ENCODE measurements at regions not wholly inside any gene's neighbourhood (a gene's known extent, or its start where the extent isn't known, plus 50 kb on each side); places are given as distances from the start of the nearest gene placed in this dataset.

DNA sequence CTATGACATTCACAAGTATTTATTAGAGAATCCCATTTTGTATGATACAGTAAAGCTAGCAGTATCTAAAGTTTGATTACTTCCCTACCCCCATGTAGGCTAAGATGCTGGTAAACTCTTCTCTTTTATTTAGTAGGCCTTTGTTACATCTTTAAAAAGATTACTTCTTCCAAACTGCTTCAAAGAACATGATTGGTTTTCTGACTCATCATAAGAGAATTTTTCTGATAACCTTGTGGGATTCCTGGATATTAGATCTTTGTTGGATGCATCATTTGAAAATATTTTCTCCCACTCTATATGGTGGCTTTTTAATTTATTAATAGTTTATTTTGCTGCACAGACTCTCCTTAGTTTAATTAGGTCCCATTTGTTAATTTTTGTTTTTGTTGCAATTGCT is 898.3 kb upstream of the ADGRB3 start:
- TF ChIP-seq, protein P1, sequence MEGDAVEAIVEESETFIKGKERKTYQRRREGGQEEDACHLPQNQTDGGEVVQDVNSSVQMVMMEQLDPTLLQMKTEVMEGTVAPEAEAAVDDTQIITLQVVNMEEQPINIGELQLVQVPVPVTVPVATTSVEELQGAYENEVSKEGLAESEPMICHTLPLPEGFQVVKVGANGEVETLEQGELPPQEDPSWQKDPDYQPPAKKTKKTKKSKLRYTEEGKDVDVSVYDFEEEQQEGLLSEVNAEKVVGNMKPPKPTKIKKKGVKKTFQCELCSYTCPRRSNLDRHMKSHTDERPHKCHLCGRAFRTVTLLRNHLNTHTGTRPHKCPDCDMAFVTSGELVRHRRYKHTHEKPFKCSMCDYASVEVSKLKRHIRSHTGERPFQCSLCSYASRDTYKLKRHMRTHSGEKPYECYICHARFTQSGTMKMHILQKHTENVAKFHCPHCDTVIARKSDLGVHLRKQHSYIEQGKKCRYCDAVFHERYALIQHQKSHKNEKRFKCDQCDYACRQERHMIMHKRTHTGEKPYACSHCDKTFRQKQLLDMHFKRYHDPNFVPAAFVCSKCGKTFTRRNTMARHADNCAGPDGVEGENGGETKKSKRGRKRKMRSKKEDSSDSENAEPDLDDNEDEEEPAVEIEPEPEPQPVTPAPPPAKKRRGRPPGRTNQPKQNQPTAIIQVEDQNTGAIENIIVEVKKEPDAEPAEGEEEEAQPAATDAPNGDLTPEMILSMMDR (IDR thresholded peaks at IDR 0.05; ENCODE audit: insufficient read depth, low read depth, low read length) = no peak
- H3K4me3 ChIP-seq (ENCODE audit: low read depth, low read length) = no peak overlapping the region
- DNase-seq (ENCODE audit: low read depth) = no peak

DNA sequence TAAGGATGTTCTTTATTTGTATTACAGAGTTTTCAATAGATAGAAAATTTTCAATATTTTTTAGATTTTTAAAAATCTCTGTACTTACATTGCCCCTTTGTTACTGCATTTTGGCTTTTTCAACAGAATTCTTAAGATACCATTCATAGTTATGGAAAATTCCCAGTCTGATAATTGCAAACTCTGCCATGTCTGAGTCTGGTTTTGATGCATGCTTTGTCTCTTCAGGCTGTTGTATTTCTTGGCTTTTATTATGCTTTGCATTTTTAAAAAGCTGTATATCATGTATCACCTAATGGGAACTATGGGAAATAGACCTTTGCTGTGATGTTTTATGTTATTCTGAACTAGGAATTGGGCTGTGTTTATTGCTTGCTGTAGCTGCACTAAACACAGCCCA is 898.9 kb upstream of the ADGRB3 start:
- no peak overlapping the region for H3K4me3 ChIP-seq (ENCODE audit: low read depth, low read length)
- no peak for DNase-seq (ENCODE audit: low read depth)
- TF ChIP-seq, protein P1 (IDR thresholded peaks at IDR 0.05; ENCODE audit: insufficient read depth, low read depth, low read length) = no peak

DNA sequence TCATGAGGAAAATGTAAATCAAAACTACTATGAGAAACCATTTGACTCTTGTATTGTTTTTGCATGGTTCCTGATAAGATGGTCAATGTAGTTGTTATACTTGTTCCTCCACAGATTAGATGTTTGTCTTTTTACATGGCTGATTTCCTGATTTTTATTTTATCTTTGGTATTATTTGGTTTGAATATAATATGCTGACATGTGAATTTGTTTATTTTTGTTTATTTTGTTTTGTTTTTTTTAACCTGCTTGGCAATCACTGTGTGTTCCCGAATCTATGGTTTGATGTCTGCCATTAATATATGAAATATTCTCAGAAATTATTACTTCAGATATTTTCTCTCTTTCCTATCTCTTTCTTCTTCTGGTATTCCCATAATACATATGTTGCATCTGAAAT is 899.5 kb upstream of the ADGRB3 start:
- TF ChIP-seq, protein P1 (IDR thresholded peaks at IDR 0.05; ENCODE audit: insufficient read depth, low read depth, low read length) = no peak

DNA sequence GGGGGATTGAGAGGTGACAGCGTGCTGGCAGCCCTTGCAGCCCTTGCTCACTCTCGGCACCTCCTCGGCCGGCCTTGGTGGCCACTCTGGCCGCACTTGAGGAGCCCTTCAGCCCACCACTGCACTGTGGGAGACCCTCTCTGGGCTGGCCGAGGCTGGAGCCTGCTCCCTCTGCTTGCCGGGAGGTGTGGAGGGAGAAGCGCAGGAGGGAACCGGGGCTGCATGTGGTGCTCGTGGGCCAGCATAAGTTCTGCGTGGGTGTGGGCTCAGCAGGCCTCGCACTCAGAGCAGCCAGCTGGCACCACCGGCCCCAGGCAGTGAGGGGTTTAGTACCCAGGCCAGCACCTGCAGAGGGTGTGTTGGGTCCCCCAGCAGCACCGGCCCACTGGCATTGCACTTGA is 912.2 kb upstream of the ADGRB3 start:
- DNase-seq (ENCODE audit: low read depth) = no peak
- TF ChIP-seq, protein P1 (IDR thresholded peaks at IDR 0.05; ENCODE audit: insufficient read depth, low read depth, low read length) = no peak
- H3K4me3 ChIP-seq (ENCODE audit: low read depth, low read length) = no peak overlapping the region

More for the DNA sequence above, 899.5 kb upstream of the ADGRB3 start:
- no peak for DNase-seq (ENCODE audit: low read depth)
- no peak overlapping the region for H3K4me3 ChIP-seq (ENCODE audit: low read depth, low read length)

DNA sequence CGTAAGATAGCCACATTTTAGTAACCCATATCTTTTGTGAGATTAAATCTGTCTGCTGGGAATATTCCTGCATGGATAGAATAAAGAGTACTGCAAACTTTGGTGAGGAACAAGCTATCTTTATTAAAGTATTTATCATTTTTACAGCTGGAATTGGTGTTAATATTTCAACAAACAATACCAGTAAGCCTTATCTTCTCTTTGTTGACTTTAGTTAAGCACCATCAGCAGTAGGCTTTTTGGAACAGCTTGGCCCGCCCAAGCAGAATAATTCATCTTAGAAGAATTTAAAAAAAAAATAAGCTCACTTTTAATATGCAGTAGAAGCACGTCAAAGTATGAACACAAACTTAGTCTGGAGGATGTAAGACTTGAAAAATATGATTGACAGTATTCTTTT is 917.8 kb upstream of the ADGRB3 start:
- TF ChIP-seq, protein P1 (IDR thresholded peaks at IDR 0.05; ENCODE audit: insufficient read depth, low read depth, low read length) = no peak
- peak; percentile 59 for DNase-seq (ENCODE audit: low read depth)
- H3K4me3 ChIP-seq (ENCODE audit: low read depth, low read length) = no peak overlapping the region

DNA sequence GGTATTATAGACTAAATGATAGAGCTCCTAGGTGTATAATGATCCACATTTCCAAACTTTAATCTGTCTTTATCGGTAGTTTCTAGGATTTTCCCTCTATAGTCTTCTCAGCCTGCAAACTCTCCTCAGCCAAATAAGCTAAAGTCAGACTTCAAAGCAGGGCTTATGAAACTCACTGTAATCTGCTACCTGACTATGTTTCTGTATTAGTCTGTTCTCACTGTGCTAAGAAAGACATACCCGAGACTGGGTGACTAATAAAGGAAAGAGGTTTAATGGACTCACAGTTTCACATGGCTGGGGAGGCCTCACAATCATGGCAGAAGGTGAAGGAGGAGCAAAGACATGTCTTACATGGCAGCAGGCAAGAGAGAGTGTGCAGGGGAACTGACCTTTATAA is 928.7 kb upstream of the ADGRB3 start:
- H3K4me3 ChIP-seq (ENCODE audit: low read depth, low read length) = no peak overlapping the region
- DNase-seq (ENCODE audit: low read depth) = no peak
- TF ChIP-seq, protein P1 (IDR thresholded peaks at IDR 0.05; ENCODE audit: insufficient read depth, low read depth, low read length) = no peak

DNA sequence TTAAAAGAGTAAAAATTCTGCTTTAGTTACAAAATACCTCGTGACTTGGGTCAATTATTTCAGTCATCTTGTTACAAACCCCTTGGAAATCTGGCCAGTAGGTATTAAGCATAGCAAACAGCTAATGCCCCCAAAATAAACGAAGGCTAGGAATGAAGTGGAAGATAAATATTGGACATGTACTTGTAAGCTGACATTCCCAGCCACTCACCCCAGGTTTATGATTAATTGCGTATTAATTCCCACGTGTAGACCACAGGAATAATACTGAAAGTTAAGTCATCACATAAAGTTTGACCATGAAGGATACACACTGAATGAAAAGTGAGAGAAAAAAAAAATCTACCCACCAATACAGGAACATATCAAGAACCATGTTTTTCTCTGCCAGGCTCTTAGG is 936.5 kb upstream of the ADGRB3 start:
- DNase-seq (ENCODE audit: low read depth) = no peak
- no peak overlapping the region for H3K4me3 ChIP-seq (ENCODE audit: low read depth, low read length)
- TF ChIP-seq, protein P1 (IDR thresholded peaks at IDR 0.05; ENCODE audit: insufficient read depth, low read depth, low read length) = no peak
